NCI-H82 treated with DMSO at 0.1 percent for 48 hours (cell line): ENCODE measurements at regions not wholly inside any gene's neighbourhood (a gene's known extent, or its start where the extent isn't known, plus 50 kb on each side); places are given as distances from the start of the nearest gene placed in this dataset.

ENCODE experiments used
- DNase-seq: peaks from one replicate; lab custom pipeline; 2025; ENCODE audit not compliant: unreplicated experiment; lab: John Stamatoyannopoulos, UW

DNA sequence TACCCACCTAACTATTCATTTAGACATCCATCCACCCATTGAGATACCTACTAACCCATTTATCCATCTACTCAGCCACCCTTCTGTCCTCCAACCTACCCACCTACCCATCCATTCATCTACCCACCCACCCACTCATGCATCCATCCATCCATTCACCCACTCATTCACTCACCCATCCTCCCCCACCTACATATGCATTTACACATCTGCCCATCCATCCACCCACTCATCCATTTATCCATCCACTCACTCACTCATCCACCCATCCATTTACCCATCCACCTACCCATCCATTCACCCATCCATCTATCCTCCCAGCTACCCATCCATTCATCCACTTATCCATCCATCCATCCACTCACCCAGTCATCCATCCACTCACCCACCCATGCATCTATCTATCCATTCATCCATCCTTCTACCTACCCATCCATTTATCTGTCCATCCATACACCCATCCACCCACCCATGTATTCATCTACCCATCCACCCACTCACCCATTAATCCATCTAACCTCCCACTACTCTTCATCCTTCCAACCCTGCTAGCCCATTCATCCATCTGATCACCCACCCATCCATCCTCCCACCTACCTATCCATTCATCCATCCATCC lies 378.7 kb downstream of the CTTN start:
- DNase-seq: no peak

DNA sequence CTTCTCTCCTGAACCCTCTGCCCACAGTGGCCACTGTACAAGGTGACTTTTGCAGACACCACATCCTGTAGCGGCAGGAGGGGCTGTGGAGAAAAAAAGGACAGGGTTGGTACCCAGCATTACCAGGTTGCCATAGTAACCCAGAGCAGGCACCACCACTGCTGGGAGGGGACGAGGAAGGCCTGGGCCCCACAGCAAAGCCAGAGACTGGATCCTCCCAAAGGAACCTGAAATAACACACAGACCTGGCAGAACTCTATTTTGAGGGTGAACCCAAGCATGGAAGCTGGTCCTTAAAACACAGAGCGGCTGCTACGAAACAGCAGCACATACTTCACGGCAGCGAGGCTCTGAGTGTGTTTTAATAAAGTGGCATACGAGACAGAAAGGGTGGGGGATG lies 380.6 kb downstream of the CTTN start:
- no peak for DNase-seq

DNA sequence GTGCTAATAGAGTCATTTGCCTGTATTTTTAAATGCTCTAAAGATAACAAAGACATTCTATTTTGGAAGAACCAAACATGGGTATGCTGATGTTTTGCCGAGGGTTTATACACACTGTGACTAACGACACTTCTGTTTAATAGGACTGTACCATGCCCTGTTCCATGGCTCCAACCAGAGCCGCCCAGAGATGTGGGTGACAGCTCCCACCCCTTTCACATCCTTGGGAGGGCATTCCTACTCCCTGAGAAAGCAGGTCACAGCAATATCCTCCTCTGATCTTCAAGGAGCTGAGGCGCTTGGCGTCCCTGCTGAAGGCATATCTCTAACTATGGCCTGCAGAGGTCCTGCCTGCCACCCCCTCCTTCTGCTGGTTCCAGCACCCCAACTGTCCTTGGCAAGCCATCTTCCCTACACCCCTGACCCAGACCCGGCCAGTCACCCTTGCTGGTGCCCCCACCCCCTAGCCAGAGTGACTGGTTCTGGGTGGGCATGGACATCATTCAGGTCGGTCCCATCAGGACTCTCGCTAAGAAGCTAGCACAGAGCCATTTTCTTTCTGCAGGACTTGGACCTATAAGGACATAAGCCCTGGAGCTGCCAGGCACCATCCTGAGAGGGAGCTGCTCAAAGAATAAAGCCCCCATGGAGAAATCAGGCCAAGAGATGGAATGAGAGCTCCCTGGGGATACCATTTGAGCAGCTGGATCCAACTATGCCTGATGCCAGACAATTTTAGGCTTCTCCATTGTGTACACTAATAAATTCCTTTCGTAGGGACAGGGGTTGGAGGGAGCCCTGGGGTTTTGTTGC lies 381.3 kb downstream of the CTTN start:
- DNase-seq: no peak

DNA sequence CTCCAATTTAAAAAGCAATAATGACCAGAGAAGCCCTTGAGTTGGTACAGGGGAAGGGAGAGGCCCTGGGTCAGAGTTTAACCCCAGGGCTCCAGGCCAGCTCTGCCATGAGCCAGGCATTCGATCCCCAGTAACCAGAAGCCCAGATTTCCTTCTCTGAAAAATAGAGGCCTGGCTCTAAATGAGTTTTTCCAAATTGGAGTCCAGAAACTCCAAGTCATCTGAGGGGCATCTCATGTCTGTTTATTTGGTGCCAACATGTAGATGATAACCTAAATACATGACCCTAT lies 381.9 kb downstream of the CTTN start:
- no peak for DNase-seq

DNA sequence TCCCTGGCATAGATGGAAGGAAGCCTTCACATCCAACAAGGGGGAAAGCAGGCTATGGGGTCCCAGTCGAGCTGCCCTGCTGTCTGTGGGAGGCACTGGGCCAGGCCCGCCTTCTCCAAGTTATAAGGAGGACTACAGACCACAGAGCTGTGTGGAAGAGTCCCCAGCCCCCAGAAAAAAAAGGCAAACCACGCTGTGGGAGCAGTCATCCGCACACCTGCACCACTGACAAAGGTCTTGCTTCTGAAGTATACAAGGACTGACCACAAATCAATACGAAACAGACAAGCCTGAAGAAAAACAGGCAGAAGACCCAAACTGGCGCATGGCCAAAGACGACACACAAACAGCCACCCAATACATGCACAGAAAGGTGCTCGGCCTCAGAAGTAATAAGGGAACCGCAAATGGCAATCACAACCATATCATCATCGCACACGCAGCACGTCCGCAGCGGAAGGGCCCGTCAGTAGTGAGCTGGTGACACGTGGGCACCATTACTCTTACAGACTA lies 384.1 kb downstream of the CTTN start:
- DNase-seq: no peak

DNA sequence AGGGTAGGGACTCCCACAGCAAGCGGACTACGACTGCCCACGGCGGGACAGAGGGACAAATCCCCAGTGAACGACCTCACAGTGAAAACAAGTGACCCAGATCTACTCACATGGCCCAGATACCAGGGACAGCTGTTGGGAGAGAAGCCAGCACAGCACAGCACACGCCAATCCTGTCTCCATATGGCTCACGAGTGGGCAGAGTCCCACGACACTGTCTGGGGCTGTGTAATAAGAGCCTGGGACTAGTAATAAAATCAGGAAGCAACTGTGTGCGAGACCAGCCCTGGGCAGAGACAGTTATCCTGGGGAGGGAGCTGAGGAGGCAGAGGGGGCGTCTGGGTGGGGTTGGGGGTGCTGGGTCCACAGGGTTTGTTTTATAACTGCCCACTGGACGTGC lies 385.0 kb downstream of the CTTN start:
- DNase-seq: no peak

DNA sequence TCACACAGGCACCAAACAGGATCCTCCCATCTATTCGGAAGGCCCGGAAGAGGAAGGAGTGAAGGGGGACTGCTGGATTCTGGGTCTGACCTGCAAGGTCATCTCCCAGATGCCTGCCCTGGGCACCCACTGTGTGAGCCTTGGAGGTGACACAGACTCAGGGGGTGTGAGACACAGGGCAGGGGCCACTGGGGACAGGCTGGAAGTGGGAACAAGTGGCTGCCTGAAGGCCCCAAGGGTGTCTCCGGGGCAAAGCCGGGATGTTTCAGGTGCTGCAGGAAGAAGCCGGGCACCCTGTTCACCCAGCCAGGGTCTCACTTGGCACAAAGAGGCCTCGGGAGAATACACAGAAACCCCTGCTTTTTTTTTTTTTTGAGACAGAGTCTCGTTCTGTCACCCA lies 385.5 kb downstream of the CTTN start:
- DNase-seq: no peak

DNA sequence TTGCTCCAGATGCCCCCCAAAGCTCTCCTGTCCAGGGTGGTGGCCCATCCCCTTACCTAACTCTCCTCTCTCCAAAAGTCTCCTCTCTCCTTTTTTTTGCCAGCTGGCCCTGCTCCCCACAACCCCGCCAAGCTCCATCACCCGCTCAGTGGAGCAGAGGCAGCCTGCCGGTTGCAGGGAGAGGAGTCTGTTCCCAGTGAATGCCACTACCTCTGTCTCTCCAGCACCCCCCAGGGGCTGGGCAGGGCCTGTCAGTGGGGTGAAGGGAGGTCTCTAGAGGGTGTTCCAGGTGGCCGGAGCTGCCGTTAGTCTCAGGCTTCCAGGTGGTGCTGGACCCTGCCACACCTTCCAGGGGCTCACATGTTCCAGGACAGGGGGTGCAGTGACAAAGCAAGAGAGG lies 387.0 kb downstream of the CTTN start:
- no peak for DNase-seq

DNA sequence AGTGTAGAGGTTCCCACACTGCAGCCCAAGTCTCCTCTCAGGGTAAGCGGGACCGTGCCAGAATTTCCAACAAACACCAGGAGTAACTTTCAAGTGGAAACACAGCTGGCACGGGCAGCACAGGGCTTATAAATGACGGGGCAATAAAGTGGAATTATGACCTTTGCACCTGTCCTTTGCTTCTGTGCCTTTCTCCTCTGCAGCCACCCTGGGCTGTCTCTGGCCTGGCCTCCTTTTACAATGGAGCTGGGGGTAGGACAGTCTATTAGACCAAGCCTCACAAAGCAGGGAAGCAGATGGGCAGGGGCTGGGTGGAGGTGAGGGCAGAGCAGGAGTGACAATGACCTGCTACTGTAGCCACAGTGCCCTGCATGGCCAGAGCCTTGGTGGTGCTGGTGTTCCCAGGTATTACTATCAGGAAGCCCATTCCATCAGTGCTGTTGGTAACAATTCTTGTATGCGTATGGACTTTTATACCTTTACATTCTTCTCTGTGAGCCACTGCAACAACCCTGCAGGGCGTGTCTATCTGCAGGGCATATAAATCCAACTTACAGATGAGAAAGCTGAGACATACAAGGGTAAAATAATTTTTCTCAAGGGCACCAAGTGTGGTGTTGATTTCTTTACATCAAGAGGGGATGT lies 387.8 kb downstream of the CTTN start:
- no peak for DNase-seq

DNA sequence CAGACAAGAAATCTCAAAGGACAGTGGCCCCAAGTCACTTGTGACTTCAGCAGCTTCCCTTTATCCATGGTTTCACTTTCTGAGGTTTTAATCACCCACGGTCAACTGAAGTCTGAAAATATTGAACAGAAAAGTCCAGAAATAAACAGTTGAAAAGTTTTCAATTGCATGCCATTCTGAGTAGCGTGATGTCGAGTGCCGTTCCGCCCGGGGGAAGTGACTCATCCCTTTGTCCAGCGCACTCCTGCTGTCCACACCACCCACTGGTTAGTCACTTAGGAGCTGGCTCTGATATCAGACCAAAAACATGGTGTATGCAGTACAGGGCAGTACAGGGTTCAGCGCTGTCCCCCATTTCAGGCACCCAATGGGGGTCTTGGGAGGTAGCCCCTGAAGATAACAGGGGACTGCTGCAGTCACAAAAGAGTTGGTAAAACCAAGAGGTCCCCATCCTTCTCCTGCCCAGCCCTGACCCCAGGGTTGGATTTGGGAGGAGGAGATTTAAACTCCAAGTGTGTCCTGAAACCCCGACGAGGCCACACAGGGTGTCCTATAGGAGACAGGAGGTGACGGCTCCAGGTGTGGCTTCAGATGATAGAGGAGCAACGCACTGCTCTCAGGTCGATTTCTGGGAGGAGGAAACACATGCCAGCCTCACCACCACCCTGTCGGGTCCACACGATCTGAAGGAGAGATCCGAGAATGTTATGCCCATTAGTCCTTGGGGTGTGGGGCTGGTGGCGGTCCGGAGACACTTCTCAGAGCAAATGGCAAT lies 390.1 kb downstream of the CTTN start:
- no peak for DNase-seq

DNA sequence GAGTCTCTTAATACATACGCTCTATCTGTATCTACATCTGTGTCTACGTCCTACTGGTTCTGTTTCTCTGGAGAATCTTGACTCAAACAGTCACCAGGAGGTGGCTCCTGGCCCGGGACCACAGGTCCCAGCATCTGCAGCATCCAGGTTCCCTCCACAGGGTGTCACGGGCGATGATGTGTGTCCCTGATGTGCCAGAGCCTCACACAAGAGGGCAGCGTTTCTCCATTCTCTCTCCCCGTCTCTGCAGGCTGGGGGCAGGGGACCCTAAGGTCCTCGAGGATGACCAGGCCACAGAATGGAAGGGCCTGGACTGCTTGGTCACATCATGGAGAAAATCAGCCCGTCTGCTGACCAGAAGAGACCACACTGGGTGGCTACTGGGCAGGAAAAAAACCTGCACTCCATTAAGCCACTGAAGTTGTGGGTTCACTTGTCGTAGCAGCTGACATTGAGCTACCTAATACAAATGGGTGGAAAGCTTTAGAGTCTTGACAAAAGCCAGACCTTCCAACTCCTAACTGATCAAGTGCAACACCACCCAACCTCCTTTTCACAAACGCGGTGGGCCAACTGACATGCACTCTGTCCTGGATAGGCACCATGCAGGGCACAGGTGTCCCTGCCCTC lies 392.5 kb downstream of the CTTN start:
- no peak for DNase-seq

DNA sequence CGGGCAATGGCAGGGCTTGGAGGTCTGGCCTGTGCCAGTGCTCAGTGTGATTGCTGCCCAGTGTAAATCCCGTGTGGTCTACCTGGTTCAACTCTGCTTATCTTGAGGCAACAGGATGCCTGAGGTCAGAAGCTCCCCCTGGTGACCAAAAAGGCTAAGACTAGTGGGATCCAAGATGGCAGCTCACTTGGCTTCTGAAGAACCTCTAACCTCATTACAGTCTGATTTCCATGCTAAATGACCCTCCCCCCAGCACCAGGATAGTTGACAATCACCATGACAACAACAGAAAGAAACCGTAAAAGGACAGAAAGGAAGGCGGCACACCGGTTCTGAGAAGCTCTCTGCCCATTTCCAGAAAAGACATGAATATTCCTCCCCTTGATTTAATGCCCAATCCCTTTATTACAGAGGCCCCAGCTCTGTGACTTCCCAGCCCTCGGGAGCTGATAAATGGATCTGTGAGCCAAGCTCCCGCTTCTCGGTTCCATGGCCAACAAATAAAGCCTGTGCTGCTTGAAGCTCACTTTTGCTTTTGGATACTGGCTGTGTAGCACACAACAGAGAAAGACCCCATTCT lies 398.4 kb downstream of the CTTN start:
- no peak for DNase-seq

DNA sequence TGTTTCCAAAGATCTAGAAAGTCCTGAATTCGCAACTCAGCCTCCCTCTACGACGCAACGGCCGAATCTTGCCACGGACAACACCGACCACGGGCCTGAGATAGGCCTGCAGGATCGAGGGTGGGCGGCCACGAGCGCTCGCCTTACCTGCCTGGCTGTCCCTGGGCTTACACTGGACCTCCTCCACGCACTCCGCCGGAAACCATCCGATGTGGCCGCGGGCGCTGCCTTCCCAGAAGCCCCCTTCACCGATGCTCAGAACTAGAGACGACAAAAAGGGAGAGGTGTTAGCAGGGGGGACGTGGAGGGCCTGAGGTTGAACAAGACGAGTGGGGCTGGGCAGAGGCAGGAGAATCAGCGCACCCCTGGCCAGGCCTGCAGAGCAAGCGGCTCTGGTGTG lies 400.0 kb downstream of the CTTN start:
- no peak for DNase-seq

DNA sequence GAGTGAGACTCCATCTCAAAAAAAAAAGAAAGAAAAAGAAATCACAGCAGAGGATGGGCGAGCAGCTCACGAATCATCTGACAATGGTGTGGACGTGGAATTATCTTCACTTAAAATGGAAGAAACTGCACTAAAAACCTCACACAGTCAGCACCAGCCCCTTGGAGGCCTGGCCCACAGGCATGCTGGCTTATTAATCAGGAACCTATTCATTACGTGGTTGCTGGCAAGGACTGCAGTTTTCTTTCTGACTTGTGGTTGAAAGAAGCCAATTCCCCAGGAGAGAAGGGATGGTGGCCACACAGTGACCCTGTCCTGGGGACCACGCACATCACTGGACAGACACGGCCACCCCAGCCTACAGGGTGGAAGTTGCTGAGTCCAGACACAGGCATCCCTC lies 401.1 kb downstream of the CTTN start:
- no peak for DNase-seq

DNA sequence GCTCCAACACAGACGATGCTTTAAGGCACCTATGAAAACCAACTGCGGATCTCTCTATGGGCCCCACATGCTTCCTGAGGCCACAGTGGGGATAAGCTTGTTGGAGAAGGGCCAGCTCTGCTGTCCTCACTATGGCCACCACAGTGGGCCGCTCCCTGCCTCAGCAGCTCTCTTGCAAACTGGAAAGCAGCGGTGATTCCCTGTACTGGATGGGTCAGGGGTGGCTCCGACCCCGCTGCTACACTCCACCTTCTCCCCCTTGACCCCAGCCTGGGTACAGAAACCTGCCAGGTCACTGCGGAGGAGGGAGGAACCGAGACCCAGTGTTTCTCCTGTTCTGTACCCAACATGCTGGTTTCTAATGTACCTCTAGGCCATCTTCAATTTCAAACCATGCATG lies 403.9 kb downstream of the CTTN start:
- DNase-seq: no peak

DNA sequence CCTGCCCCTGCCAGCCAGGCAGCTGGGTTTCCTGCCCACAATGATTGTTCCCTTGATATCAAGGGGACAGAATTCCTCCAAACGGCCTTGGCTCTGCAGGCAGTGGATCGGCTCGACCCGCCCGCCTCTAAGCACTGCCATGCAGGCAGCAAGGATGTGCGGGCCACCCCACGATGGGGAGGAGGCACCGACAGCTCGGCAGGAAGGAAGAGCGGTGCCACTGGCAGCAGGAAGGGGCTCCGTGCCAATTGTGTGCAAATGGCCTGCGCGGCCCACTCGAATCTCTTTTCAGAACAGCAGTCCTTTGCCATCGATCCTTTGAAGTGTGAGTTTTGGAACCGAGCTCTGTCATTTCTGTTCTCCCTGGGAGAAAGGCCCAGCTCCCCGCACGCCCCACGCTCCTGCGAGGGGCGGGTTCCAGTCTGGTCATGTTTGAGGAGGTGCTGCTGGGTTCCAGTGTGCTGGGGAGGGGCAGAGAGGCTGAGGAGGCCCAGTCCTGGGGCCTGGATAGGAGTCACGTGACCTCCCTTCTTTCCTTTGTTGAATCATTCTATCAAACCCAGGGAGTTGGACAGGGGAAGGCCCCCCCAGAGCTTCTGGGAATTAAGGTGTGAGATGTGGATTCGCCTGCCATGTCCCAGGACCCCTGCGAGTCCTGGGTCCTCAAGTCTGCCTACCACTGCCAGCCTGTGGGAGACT lies 406.0 kb downstream of the CTTN start:
- no peak for DNase-seq

DNA sequence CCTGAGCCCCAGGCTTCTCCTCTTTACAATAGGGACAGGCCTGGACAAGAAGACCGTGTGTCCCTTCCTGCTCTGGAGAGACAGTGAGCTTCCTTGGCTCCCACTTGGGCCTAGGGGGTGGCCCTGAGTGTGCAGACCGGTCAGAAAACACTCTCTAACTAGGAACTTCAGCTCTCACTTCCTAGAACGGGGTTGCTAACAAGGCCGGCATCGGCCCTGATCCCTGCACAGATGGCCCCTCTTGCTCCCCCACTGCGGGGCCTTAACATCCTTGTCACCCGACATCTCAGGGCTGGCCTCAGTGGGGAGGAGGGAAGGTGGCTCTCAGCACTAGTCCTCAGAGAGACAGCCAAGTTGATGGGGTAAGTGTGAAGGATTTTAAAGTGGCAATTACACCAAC lies 406.9 kb downstream of the CTTN start:
- DNase-seq: no peak

DNA sequence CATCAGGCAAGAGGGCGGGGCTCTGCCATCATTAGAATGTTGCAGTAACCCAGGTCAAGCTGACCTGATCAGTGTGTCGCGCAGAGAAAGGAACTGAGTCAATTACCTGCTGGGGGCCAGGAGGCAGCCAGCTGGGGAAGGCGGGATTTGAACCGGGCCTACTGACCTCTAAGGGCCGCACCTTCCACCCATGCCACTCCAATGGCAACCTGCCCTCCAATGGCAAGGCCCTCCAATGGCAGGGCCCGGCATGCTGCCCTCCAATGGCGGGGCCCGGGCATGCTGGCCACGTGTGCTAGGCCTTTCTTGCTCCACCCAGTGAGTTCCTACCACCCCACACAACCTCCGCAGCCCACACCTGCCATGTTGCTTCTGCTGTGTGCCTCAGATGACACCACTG lies 407.6 kb downstream of the CTTN start:
- DNase-seq: no peak

DNA sequence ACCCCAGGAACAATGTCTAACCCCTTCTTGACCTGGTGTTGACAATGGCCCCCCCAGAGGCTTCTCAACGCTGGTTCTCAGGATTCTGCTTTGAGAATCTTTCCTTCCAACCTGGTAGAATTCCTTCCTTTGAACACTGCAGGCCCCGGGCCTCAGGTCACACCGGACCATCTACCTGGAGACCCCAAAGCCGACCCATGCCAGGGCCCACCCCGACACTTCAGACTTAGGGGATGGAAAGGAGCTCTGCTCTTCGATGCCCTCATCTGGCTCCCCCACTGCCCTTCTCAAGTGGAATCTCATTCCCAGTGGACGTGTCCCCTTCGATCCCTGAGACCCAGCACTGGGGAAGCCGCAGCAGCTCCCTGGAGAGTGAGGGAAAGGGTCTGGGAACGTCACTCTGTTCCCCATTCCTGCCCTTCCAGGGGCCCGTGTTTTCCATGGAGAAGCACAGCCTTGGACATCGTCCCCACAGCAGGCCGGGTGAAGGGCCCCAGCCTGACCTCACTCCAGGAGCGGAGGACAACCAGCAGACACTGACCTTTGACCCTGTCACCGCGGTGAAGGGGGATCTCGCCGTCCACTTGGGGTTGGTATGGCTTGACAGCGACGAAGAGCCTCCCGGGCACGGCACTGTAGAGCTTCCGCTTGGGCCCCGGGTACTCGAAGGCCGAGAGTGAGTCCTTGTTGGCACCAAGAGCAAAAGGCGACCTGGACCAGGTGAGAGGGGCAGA lies 408.3 kb downstream of the CTTN start:
- no peak for DNase-seq

DNA sequence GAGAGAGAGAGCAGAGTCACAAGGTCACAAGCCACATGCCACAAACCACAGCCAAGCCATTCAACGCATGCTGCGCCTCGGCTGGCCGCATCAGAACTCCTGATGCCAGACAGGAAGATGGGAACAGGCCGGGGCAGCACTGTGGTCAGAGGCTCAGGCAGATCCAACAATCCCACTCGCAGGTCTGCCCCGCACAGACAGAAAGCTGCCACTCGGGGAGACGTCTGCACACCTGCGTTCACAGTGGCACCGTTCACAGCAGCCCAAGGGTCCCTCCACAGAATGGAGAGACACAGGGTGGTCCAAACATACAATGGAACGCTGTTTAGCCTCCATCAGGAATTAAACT lies 408.8 kb downstream of the CTTN start:
- no peak for DNase-seq
